GM23248 (cell line): ENCODE measurements at regions not wholly inside any gene's neighbourhood (a gene's known extent, or its start where the extent isn't known, plus 50 kb on each side); places are given as distances from the start of the nearest gene placed in this dataset.

Experiments used
- DNase-seq: peaks from one replicate; pipeline ENCODE4 v3.0.0-alpha.2; 2015
- H2AFZ ChIP-seq: fragments of 200-600 bp; sonication (generic); 2 replicates; pipeline ENCODE4 v1.6.1; 2016; ENCODE audit warnings: antibody characterized with exemption
- H3F3A ChIP-seq: fragments of 200-600 bp; sonication (generic); 2 replicates; pipeline ENCODE4 v1.6.1; 2016; ENCODE audit warnings: mild to moderate bottlenecking, antibody characterized with exemption, mixed run types; ENCODE audit not compliant: insufficient read depth
- H3K27ac ChIP-seq: fragments of 200-600 bp; sonication (generic); 2 replicates; pipeline ENCODE4 v1.5.1; 2016; ENCODE audit warnings: mild to moderate bottlenecking
- H3K27me3 ChIP-seq: fragments of 200-600 bp; sonication (generic); replicated peaks from 2 replicates; pipeline ENCODE4 v1.6.1; 2016; ENCODE audit warnings: mild to moderate bottlenecking; ENCODE audit not compliant: insufficient read depth
- H3K36me3 ChIP-seq: fragments of 200-600 bp; sonication (generic); 2 replicates; pipeline ENCODE4 v1.6.1; 2016; ENCODE audit warnings: low read depth, mild to moderate bottlenecking
- H3K4me1 ChIP-seq: fragments of 200-600 bp; sonication (generic); 2 replicates; pipeline ENCODE4 v1.6.1; 2016; ENCODE audit warnings: mild to moderate bottlenecking; ENCODE audit not compliant: insufficient read depth
- H3K4me2 ChIP-seq: fragments of 200-600 bp; sonication (generic); one replicate; pipeline ENCODE4 v1.6.1; 2016; ENCODE audit warnings: mild to moderate bottlenecking; ENCODE audit not compliant: unreplicated experiment
- H3K4me3 ChIP-seq: fragments of 200-600 bp; sonication (generic); 2 replicates; pipeline ENCODE4 v1.5.1; 2016; ENCODE audit warnings: mild to moderate bottlenecking
- H3K79me2 ChIP-seq: fragments of 200-600 bp; sonication (generic); 2 replicates; pipeline ENCODE4 v1.6.1; 2016; ENCODE audit warnings: mild to moderate bottlenecking; ENCODE audit not compliant: insufficient read depth
- H3K9ac ChIP-seq: fragments of 200-600 bp; sonication (generic); 2 replicates; pipeline ENCODE4 v1.6.1; 2016; ENCODE audit warnings: mild to moderate bottlenecking
- H3K9me2 ChIP-seq: fragments of 200-600 bp; sonication (generic); 2 replicates; pipeline ENCODE4 v1.6.1; 2016; ENCODE audit warnings: mixed run types, mild to moderate bottlenecking, moderate library complexity; ENCODE audit not compliant: insufficient read depth
- H3K9me3 ChIP-seq: fragments of 200-600 bp; sonication (generic); one replicate; pipeline ENCODE4 v1.6.1; 2017; ENCODE audit warnings: low read depth
- H4K20me1 ChIP-seq: fragments of 200-600 bp; sonication (generic); 2 replicates; pipeline ENCODE4 v1.6.0; 2016; ENCODE audit not compliant: insufficient read depth
- EZH2 ChIP-seq: fragments of 200-600 bp; sonication (generic); IDR thresholded peaks from 2 replicates; pipeline ENCODE4 v1.6.1; 2018; ENCODE audit warnings: antibody characterized with exemption, mild to moderate bottlenecking; ENCODE audit not compliant: insufficient read depth, poor library complexity, severe bottlenecking
- EZH2phosphoT487 ChIP-seq: fragments of 200-600 bp; sonication (generic); IDR thresholded peaks from 2 replicates; pipeline ENCODE4 v1.6.1; 2018; ENCODE audit warnings: antibody characterized with exemption, moderate library complexity, mild to moderate bottlenecking, low read depth; ENCODE audit not compliant: insufficient read depth
- WGBS, 2 experiments: methylation state at CpG; one replicate each; pipeline ENCODE4 v1.1.6; 2015 to 2017; ENCODE audit warnings: low lambda C conversion rate in 2 of 2, low coverage in 1 of 2; ENCODE audit errors: missing lambda C conversion rate in 2 of 2; 5-methylcytosine and 5-hydroxymethylcytosine counted together
- in situ Hi-C: fragments of 300-500 bp; cut with MboI; formaldehyde crosslinking; loops from 2 replicates; pipeline ENCODE4 v1.15.0; 2020

DNA sequence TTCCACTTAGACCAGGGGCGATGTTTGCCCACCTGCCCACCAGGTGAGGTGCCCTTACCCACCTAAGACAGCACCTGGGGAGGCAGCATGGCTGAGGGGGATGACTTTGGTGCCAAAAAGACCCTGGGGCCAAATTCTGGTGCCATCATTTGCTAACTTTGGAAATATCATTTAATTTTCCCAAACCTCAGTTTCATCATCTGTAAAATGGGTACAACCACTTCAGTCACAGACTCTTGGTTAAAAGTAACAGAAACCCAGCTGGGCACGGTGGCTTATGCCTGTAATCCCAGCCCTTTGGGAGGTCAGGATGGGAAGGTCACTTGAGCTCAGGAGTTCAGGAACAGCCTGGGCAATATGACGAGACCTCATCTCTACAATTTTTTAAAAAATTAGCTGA lies 177.8 kb downstream of the USP12 start:
- H4K20me1 ChIP-seq, result no peaks in the 10 kb centered on the region
- no peak for DNase-seq
- no peak for TF ChIP-seq EZH2
- TF ChIP-seq EZH2phosphoT487, result no peak
- no peaks in the 10 kb centered on the region for H3K9me3 ChIP-seq
- WGBS, 2 experiments, result 59 to 63% methylated on average over 3 of the region's 3 CpGs
- H3K9ac ChIP-seq, result no peak overlapping the region
- no peak overlapping the region for H2AFZ ChIP-seq
- no peak overlapping the region for H3K4me2 ChIP-seq
- no peak overlapping the region for H3K27ac ChIP-seq
- no peaks in the 10 kb centered on the region for H3F3A ChIP-seq
- in situ Hi-C loops, result loop anchor here (25.0 kb wide), 1 partner anchor 994 kb away; the partner anchor contains the start of gene URAD
- H3K79me2 ChIP-seq, result no peaks in the 10 kb centered on the region
- no peaks in the 10 kb centered on the region for H3K4me1 ChIP-seq
- no peaks in the 10 kb centered on the region for H3K9me2 ChIP-seq
- H3K27me3 ChIP-seq, result peaks cover 16% of the 10 kb centered on the region
- no peaks in the 10 kb centered on the region for H3K36me3 ChIP-seq
- H3K4me3 ChIP-seq, result no peak overlapping the region

DNA sequence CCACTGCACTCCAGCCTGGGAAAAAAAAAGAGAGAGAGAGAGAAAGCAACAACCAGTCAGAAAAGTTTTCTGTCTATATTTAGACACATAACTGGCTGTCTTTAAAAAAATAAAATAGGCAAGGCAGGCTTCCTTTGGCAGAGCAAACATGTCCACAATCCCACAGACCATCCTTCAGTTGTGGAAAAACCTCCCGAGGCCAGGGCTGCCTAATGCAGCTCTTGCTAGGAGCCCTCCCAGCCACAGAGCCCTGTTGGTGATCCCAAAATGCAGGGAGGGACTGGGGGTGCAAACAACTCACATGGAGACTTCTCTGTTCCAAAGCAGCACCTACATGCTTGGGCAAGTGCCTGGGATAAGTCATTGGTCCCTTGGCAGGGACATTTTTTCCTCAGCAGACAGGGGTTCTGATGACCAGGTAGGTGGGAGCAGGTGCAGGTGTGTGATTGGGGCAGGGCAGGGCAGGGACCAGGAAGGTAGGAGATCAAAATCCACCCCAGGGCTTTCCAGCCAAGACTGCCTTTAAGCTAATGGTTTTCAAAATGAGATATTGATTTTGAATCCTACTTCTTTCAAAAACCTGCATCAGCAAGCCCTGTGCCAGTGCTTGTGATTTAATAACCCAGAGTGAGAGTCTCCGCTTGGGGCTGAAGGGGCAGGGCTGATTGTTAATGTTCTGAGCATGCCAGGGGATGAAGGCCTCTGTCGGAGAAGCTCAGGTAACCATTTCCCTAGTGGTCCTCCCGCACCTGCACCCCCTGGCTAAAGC lies 178.5 kb downstream of the USP12 start:
- H3K9me3 ChIP-seq, result no peaks in the 10 kb centered on the region
- H2AFZ ChIP-seq, result no peak overlapping the region
- H3K4me1 ChIP-seq, result no peaks in the 10 kb centered on the region
- 51 to 53% methylated on average over 4 of the region's 4 CpGs for WGBS, 2 experiments
- H4K20me1 ChIP-seq, result no peaks in the 10 kb centered on the region
- in situ Hi-C loops, result loop anchor here (25.0 kb wide), 1 partner anchor 994 kb away; the partner anchor contains the start of gene URAD
- H3K4me2 ChIP-seq, result no peak overlapping the region
- H3K9ac ChIP-seq, result no peak overlapping the region
- H3K27ac ChIP-seq, result no peak overlapping the region
- H3K27me3 ChIP-seq, result peaks cover 16% of the 10 kb centered on the region
- H3K36me3 ChIP-seq, result no peaks in the 10 kb centered on the region
- H3K4me3 ChIP-seq, result no peak overlapping the region
- no peak for TF ChIP-seq EZH2phosphoT487
- TF ChIP-seq EZH2, result no peak
- no peaks in the 10 kb centered on the region for H3K79me2 ChIP-seq
- no peaks in the 10 kb centered on the region for H3F3A ChIP-seq
- H3K9me2 ChIP-seq, result no peaks in the 10 kb centered on the region
- no peak for DNase-seq

GRCh38 chr13:26991508-26992181 lies 180.0 kb downstream of the USP12 start:
- DNase-seq, result no peak
- H3K36me3 ChIP-seq, result no peaks in the 10 kb centered on the region
- H3K4me2 ChIP-seq, result no peak overlapping the region
- no peak overlapping the region for H3K9ac ChIP-seq
- peaks cover 16% of the 10 kb centered on the region for H3K27me3 ChIP-seq
- no peak overlapping the region for H2AFZ ChIP-seq
- H4K20me1 ChIP-seq, result no peaks in the 10 kb centered on the region
- no peak overlapping the region for H3K4me3 ChIP-seq
- no peaks in the 10 kb centered on the region for H3F3A ChIP-seq
- H3K9me2 ChIP-seq, result no peaks in the 10 kb centered on the region
- no peak overlapping the region for H3K27ac ChIP-seq
- 57 to 58% methylated on average over 12 of the region's 12 CpGs for WGBS, 2 experiments
- H3K9me3 ChIP-seq, result no peaks in the 10 kb centered on the region
- H3K79me2 ChIP-seq, result no peaks in the 10 kb centered on the region
- in situ Hi-C loops, result loop anchor here (25.0 kb wide), 1 partner anchor 996 kb away; the partner anchor contains the start of gene URAD
- TF ChIP-seq EZH2 (no peak), EZH2phosphoT487 (no peak)
- no peaks in the 10 kb centered on the region for H3K4me1 ChIP-seq

DNA sequence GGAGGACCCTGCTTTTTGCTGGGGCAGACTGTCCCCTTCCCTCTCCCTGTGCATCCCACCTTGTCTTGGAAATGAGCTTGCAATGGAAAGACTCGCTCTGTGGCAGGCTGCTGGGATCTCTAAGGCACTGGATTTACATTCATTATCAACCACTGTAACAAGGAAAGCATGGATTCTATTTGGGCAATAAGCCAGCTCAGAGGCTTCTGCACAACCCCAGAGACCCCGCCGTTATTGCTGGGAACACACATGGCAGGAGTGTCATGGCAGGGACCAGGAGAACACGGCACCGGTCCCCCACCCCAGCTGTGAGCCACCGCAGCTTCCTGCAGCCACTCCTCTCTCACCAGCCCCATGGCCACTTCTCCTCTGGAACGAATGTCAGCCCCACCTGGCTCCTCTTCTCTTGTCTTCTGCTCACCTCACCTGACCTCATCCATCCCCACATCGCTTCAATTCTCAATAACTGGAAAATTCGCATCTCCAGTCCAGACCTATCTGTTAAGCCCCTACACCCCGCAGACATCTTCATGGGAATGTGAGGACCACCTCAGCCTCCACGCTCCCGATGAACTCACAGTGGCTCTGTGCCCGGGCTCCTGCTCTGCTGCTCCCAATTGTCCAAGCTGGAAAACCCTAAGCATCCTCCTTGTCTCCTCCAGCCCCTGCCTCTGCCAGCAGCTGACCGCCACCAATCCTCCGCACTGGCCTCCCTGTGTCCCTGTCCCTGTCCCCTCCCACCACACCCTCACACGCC lies 181.5 kb downstream of the USP12 start:
- Histone ChIP-seq H3K4me1 (0 out of 2 replicates have a peak, but pooled peaks cover 1% of the 10 kb centered on the region), H4K20me1 (no peaks in the 10 kb centered on the region), H3K36me3 (no peaks in the 10 kb centered on the region), H3K79me2 (no peaks in the 10 kb centered on the region), H3K27ac (no peak overlapping the region), H3K9me2 (no peaks in the 10 kb centered on the region), H3F3A (no peaks in the 10 kb centered on the region), H3K4me2 (no peak overlapping the region), H3K4me3 (no peak overlapping the region), H3K9ac (no peak overlapping the region), H3K27me3 (peaks cover 9% of the 10 kb centered on the region), H3K9me3 (no peaks in the 10 kb centered on the region), H2AFZ (no peak overlapping the region)
- TF ChIP-seq EZH2phosphoT487 (no peak), EZH2 (no peak)
- in situ Hi-C loops, result loop anchor here (5.0 to 25.0 kb wide), 2 partner anchors 367 to 997 kb away; partner anchors contain the start of gene URAD
- no peak for DNase-seq
- WGBS, 2 experiments, result 63 to 64% methylated on average over 16 of the region's 16 CpGs
